H1 (cell line): ENCODE measurements at regions not wholly inside any gene's neighbourhood (a gene's known extent, or its start where the extent isn't known, plus 50 kb on each side); places are given as distances from the start of the nearest gene placed in this dataset.

Experiments used
- CBX8 ChIP-seq: fragments of 300-800, 300-1000 bp; sonication (generic); IDR thresholded peaks from 2 replicates; pipeline ENCODE4 v1.7.1; 2016; ENCODE audit warnings: low read depth, low read length, borderline replicate concordance
- SUZ12 ChIP-seq: fragments of 200-600 bp; sonication (generic); IDR thresholded peaks from 2 replicates; pipeline ENCODE4 v1.6.1; 2012; ENCODE audit warnings: mild to moderate bottlenecking, inconsistent platforms, low read length, moderate library complexity, mixed read lengths
- ZNF274 ChIP-seq: IDR thresholded peaks from 2 replicates; pipeline ENCODE4 v1.7.0; 2012; ENCODE audit warnings: low read length, borderline replicate concordance; ENCODE audit errors: extremely low read depth
- TF ChIP-seq, protein P1 (sequence below): IDR thresholded peaks from 2 replicates; pipeline ENCODE4 v1.6.1; 2011; ENCODE audit warnings: low read length, improper control_type of control experiment

DNA sequence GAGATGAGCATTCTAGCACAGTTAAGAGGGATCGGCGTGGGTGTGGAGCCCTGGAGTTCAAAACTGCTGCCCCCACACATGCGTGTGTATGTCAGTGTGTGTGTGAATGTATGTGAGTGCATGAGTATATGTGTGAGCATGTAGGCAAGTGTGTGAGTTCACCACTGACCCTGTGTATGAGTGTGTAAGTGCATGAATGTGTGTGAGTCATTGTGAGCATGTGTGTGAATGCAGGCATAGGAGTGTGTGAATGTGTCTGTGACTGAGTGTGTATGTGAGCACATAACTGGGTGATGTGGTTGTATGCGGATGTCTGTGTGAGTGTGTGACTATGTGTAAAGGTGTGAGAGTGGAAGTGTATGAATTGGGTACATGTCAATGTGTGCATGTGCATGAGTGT is 69.6 kb upstream of the CCDC167 start (continued):
- TF ChIP-seq SUZ12 (no peak), ZNF274 (no peak), CBX8 (no peak)
- TF ChIP-seq, protein P1, sequence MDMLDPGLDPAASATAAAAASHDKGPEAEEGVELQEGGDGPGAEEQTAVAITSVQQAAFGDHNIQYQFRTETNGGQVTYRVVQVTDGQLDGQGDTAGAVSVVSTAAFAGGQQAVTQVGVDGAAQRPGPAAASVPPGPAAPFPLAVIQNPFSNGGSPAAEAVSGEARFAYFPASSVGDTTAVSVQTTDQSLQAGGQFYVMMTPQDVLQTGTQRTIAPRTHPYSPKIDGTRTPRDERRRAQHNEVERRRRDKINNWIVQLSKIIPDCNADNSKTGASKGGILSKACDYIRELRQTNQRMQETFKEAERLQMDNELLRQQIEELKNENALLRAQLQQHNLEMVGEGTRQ: no peak
